ENCODE measurements at regions not wholly inside any gene's neighbourhood (a gene's known extent, or its start where the extent isn't known, plus 50 kb on each side); places are given as distances from the start of the nearest gene placed in this dataset.

GRCh38 chr5:4137781-4138180 is 542.1 kb downstream of the IRX1 start:
- no peak for DNase-seq

- no peak for DNase-seq
Observed at GRCh38 chr5:4142842-4143241, 547.2 kb downstream of the IRX1 start.

GRCh38 chr5:4144411-4145007 is 548.9 kb downstream of the IRX1 start:
- DNase-seq = no peak

GRCh38 chr5:4145511-4145910 is 549.9 kb downstream of the IRX1 start:
- DNase-seq = no peak

- no peak for DNase-seq
Observed at GRCh38 chr5:4148009-4148408, 552.4 kb downstream of the IRX1 start.

GRCh38 chr5:4150067-4150466 is 554.4 kb downstream of the IRX1 start:
- no peak for DNase-seq

- no peak for DNase-seq
Observed at GRCh38 chr5:4156153-4156552, 560.5 kb downstream of the IRX1 start.

- no peak for DNase-seq
Observed at GRCh38 chr5:4156889-4157288, 561.3 kb downstream of the IRX1 start.

- DNase-seq = no peak
Observed at GRCh38 chr5:4158750-4159447, 563.3 kb downstream of the IRX1 start.

- DNase-seq = no peak
Observed at GRCh38 chr5:4159681-4160080, 564.0 kb downstream of the IRX1 start.

- DNase-seq = no peak
Observed at GRCh38 chr5:4164167-4164566, 568.5 kb downstream of the IRX1 start.

- no peak for DNase-seq
Observed at GRCh38 chr5:4180703-4181102, 585.1 kb downstream of the IRX1 start.

GRCh38 chr5:4182144-4182543 is 586.5 kb downstream of the IRX1 start:
- no peak for DNase-seq

- no peak for DNase-seq
Observed at GRCh38 chr5:4185127-4185526, 589.5 kb downstream of the IRX1 start.

- no peak for DNase-seq
Observed at GRCh38 chr5:4188704-4189103, 593.1 kb downstream of the IRX1 start.

- DNase-seq = peak; percentile 11
Observed at GRCh38 chr5:4189317-4189716, 593.7 kb downstream of the IRX1 start.

GRCh38 chr5:4191041-4191440 is 595.4 kb downstream of the IRX1 start:
- DNase-seq = no peak

- DNase-seq = no peak
Observed at GRCh38 chr5:4191703-4192102, 596.1 kb downstream of the IRX1 start.

- DNase-seq = no peak
Observed at GRCh38 chr5:4192111-4192510, 596.5 kb downstream of the IRX1 start.

GRCh38 chr5:4196744-4197143 is 601.1 kb downstream of the IRX1 start:
- no peak for DNase-seq

GRCh38 chr5:4197151-4197550 is 601.5 kb downstream of the IRX1 start:
- no peak for DNase-seq

- DNase-seq = no peak
Observed at GRCh38 chr5:4198461-4198860, 602.8 kb downstream of the IRX1 start.

GRCh38 chr5:4199049-4199841 is 603.6 kb downstream of the IRX1 start:
- no peak for DNase-seq

- DNase-seq = no peak
Observed at GRCh38 chr5:4203146-4203545, 607.5 kb downstream of the IRX1 start.
